MCF 10A (cell line): ENCODE measurements at regions not wholly inside any gene's neighbourhood (a gene's known extent, or its start where the extent isn't known, plus 50 kb on each side); places are given as distances from the start of the nearest gene placed in this dataset.

ENCODE experiments used
- BruUV-seq: library from RNA; stranded (reverse); fragments of 400-500 nt; replicated peaks from 2 replicates; lab custom pipeline; 2021; lab: Mats Ljungman, UMichigan
- CTCF ChIA-PET: fragments of 300-600 bp; sonication (Branson Sonifier 250); formaldehyde crosslinking; extraction: SDS; loops from one replicate; lab custom pipeline; 2021; ENCODE audit warnings: antibody characterized with exemption, inconsistent platforms; lab: Yijun Ruan, JAX
- POLR2A ChIA-PET: fragments of 300-600, 350-650 bp; sonication (Branson Sonifier 250); formaldehyde crosslinking; extraction: SDS; loops from one replicate; lab custom pipeline; 2020; ENCODE audit warnings: antibody characterized with exemption, inconsistent platforms; lab: Yijun Ruan, JAX
- DNase-seq: peaks from one replicate; pipeline ENCODE4 v3.0.0-alpha.2; 2018; ENCODE audit not compliant: unreplicated experiment
- H3K27ac Mint-ChIP-seq: one replicate; pipeline ENCODE4 v1.8.0; 2022; ENCODE audit warnings: mild to moderate bottlenecking, low read depth, mixed read lengths; ENCODE audit not compliant: unreplicated experiment
- H3K27me3 Mint-ChIP-seq: one replicate; pipeline ENCODE4 v1.8.0; 2022; ENCODE audit warnings: mixed read lengths; ENCODE audit not compliant: insufficient read depth, unreplicated experiment
- H3K36me3 Mint-ChIP-seq: one replicate; pipeline ENCODE4 v1.8.0; 2022; ENCODE audit warnings: mild to moderate bottlenecking, moderate library complexity, mixed read lengths; ENCODE audit not compliant: insufficient read depth, unreplicated experiment
- H3K4me1 Mint-ChIP-seq: one replicate; pipeline ENCODE4 v1.8.0; 2022; ENCODE audit warnings: mixed read lengths; ENCODE audit not compliant: insufficient read depth, unreplicated experiment
- H3K4me3 Mint-ChIP-seq: one replicate; pipeline ENCODE4 v1.8.0; 2022; ENCODE audit warnings: mild to moderate bottlenecking, moderate library complexity, mixed read lengths; ENCODE audit not compliant: unreplicated experiment
- H3K9me3 Mint-ChIP-seq: one replicate; pipeline ENCODE4 v1.8.0; 2022; ENCODE audit warnings: mixed read lengths; ENCODE audit not compliant: unreplicated experiment
- CTCF ChIP-seq: fragments of 200-600 bp; IDR thresholded peaks from one replicate; pipeline ENCODE4 v1.8.0; 2022; ENCODE audit warnings: antibody characterized with exemption, mild to moderate bottlenecking; ENCODE audit not compliant: unreplicated experiment
- intact Hi-C: fragments of 100-400 bp; cut with micrococcal nuclease; formaldehyde crosslinking; loops from 2 replicates; pipeline ENCODE4 v1.14.1; 2022

DNA sequence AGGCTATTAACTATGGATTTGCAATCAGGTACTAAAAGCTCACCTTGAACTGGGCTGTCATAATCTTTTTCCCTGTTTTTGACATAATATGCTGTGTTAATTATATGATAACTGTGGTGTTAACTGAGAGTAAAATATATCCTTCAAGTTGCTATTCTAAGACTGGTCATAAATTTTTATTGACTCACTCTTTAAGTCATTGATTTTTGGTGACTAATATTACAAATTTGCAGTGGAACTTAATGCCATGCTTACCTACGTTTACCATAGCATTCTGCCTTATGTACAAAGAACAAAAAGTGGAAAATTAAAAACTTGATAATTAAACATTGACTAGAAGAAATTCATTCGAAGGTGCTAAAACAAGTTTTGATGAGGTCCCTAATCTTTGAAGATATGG is 872.4 kb downstream of the BRINP3 start:
- BruUV-seq: no TSS peak
- POLR2A ChIA-PET: interaction anchor here (1.7 kb wide), 1 partner anchor 9 kb away, joined by 3 read pairs; no protein-coding TSS in a partner anchor
- intact Hi-C loops: no loop called here

DNA sequence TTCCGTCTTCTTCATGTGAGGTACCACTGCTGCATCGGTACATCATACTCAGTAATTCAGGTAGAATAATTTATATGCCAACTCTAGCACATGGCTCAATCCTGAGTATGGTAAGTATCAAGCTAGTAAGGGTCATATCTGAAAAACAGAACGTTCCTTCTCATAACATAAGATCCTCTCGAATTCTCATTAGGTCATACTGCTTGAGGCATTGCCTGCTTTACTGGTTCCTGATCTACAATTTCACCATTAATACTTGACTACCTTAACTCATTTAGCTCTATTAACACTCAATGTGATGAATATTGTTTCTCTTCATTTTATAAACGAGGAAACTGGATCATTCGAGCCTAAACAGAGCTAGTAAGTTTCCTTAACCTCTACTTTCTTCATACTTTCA is 871.6 kb downstream of the BRINP3 start:
- H3K36me3 Mint-ChIP-seq: no peaks in the 10 kb centered on the region
- ChIA-PET CTCF (no interaction called here), POLR2A (interaction anchor here (1.7 kb wide), 1 partner anchor 8 kb away, joined by 3 read pairs; no protein-coding TSS in a partner anchor)
- no peak overlapping the region for H3K27ac Mint-ChIP-seq
- intact Hi-C loops: no loop called here
- no peaks in the 10 kb centered on the region for H3K9me3 Mint-ChIP-seq
- peaks cover 8% of the 10 kb centered on the region for H3K4me1 Mint-ChIP-seq
- no peak overlapping the region for H3K4me3 Mint-ChIP-seq
- DNase-seq: no peak
- no peaks in the 10 kb centered on the region for H3K27me3 Mint-ChIP-seq
- BruUV-seq: no TSS peak
- TF ChIP-seq CTCF: no peak

More for the DNA sequence above, 872.4 kb downstream of the BRINP3 start:
- no peak for DNase-seq
- CTCF ChIA-PET: no interaction called here
- peaks cover 8% of the 10 kb centered on the region for H3K4me1 Mint-ChIP-seq
- no peaks in the 10 kb centered on the region for H3K27me3 Mint-ChIP-seq
- no peak overlapping the region for H3K4me3 Mint-ChIP-seq
- H3K27ac Mint-ChIP-seq: no peak overlapping the region
- H3K36me3 Mint-ChIP-seq: no peaks in the 10 kb centered on the region
- H3K9me3 Mint-ChIP-seq: no peaks in the 10 kb centered on the region
- no peak for TF ChIP-seq CTCF

DNA sequence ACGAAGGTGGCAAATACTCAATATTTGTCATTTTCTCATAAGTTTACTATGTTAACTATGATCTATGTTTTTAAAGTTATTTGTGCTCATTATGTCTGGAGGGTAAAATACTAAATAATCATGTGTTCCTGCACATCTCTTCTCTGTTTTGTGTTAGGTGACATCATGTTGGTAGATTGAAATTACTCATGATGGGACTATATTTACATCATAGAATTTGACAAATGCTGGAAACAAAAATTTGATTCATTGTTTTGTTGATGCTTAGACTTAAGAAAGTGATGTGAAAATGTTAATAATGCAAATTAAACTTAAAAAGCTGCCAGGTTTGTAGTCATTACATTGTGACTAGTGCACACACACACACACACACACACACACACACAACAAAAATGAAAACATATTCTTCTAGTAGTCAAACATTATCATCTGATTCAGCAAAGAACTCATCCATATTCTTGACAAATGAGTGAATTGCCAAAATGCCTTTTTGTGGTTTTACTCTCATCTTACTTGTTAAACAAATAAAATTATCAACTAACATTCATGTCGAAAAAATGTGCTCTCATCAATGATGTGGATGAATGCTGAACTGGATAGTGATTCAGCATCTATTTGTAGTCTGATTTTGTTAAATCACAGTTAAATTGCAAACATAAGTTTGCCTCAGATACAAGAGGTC is 870.7 kb downstream of the BRINP3 start:
- no peaks in the 10 kb centered on the region for H3K27me3 Mint-ChIP-seq
- H3K4me1 Mint-ChIP-seq: peaks cover 8% of the 10 kb centered on the region
- H3K36me3 Mint-ChIP-seq: no peaks in the 10 kb centered on the region
- CTCF ChIA-PET: no interaction called here
- DNase-seq: peak; percentile 48
- POLR2A ChIA-PET: interaction anchor here (1.7 kb wide), 1 partner anchor 7 kb away, joined by 3 read pairs; no protein-coding TSS in a partner anchor
- H3K9me3 Mint-ChIP-seq: no peaks in the 10 kb centered on the region
- H3K27ac Mint-ChIP-seq: peak overlapping the region; percentile 52
- TF ChIP-seq CTCF: no peak
- no TSS peak for BruUV-seq
- intact Hi-C loops: no loop called here
- H3K4me3 Mint-ChIP-seq: no peak overlapping the region

DNA sequence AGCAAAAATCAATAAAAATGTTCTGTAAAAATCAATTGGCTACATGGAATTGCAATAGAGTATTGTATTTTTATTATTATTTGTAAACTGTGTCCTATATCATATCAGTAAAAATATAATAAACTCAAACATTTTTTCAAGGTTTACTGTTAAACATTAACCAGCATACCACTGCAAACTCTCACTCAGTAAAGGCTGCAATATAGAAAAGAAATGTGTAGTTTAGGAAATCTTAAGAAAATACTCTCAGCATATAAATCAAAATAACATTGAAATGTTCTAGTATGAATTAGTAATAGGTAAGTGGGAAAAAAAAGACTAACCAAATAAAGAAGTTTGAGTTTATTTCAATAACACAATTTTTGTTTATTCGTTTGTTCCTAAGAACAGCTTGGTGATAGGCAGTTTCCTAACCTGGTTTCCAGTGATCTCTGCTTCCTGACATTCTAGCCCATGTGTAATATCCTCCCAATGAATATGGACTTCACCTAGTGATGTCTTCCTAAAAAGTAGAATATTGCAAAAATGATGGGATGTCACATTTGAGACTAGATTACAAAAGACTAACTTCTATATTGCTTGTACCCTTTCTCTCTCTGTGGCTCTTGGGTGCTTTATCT is 870.1 kb downstream of the BRINP3 start:
- no peaks in the 10 kb centered on the region for H3K9me3 Mint-ChIP-seq
- peaks cover 8% of the 10 kb centered on the region for H3K4me1 Mint-ChIP-seq
- TF ChIP-seq CTCF: no peak
- H3K27ac Mint-ChIP-seq: peak overlapping the region; percentile 52
- H3K4me3 Mint-ChIP-seq: no peak overlapping the region
- CTCF ChIA-PET: no interaction called here
- no peaks in the 10 kb centered on the region for H3K36me3 Mint-ChIP-seq
- BruUV-seq: no TSS peak
- no peak for DNase-seq
- intact Hi-C loops: no loop called here
- H3K27me3 Mint-ChIP-seq: no peaks in the 10 kb centered on the region
- POLR2A ChIA-PET: interaction anchor here (1.0 kb wide), 1 partner anchor 20 kb away, joined by 3 read pairs; no protein-coding TSS in a partner anchor
